ENCODE measurements at regions not wholly inside any gene's neighbourhood (a gene's known extent, or its start where the extent isn't known, plus 50 kb on each side); places are given as distances from the start of the nearest gene placed in this dataset.
"Not testable (repeated sequence)": the region's sequence is repeated elsewhere in the genome, so short reads cannot be mapped to it uniquely, and the experiment has no call there.

DNA sequence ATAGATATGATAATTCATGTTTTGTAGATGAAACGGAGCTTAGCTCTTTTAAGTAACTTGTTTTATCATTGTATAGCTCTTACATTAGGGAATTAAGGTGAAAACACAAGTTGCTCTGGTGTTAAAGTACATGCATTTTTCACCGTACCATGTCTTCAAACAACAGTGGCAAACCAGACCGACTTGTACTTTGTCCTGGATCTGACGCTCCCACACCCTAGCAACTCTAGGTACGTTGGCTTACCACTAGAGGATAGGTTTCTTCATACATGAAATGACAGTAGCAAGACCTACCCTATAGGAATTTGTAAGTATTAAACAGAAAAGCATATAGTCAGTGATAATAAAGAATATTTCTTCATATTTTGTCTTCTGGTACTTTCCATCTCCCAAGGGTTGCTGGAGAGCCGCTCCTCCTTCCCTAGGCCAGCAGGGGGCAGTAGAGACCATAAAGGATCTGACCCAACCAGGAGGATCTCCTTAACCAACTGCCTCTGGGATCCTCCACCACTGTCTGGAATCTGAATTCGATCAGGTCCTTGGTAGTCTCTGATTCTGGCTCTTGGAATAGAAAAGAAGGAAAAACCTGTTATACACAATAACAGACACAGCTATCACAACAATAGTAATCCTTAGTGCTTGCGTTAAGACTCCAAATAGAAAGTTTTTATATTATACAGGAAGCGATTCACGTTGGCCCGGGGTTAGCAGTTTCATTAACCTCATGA is 136.7 kb downstream of the CAVIN4 start:
- DNase-seq (ENCODE audit: low read depth in 2 of 2): peak; percentile 16 to 31

DNA sequence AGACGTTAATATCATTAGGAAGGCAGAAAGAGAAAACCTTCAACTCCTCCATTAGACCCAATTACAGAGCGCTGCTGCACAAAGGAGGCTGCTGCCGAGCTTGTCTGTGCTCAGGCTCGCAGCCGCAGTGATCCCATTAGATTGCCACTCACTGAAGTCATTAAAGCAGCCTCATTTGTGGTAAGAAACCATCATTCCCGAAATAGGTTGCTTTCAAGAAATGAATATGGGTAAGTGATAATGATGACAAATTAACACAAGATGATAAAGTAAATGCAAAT is 137.2 kb downstream of the CAVIN4 start:
- no peak for DNase-seq (ENCODE audit: low read depth in 2 of 2)

DNA sequence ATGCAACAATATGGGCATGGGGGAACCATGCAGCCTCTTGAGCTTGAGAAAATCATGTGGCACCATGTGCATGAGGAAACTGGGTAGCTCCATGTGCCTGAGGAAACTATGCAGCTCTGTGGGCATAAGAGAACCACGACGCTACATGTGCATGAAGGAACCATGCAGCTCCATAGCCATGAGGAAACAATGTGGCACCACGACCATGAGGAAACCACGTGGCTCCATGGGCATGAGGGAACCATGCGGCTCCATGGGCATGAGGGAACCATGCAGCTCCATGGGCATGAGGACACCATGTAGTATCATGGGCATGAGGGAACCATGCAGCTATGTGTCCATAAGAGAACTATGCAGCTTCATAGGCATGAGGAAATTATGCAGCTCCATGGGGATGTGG is 140.8 kb downstream of the CAVIN4 start:
- DNase-seq (ENCODE audit: low read depth in 2 of 2): no peak

DNA sequence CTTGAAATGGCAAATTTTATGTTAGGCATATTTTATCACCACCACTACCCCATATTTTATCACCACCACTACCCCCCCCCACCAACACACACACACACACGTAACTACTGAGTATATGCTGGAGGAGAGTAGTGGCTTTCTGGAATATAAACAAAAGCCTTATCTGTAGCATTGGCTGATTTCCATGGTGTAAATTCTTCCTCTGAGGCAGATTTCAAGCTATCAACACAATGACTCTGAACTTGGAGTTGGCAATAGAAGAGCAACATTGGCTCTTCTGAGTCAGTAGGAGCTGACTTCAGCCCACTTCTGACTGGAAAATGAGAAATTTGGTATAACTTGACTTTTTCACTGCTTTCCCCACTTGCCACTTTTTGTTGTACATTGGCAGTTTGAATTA is 143.0 kb downstream of the CAVIN4 start:
- no peak for DNase-seq (ENCODE audit: low read depth in 2 of 2)

DNA sequence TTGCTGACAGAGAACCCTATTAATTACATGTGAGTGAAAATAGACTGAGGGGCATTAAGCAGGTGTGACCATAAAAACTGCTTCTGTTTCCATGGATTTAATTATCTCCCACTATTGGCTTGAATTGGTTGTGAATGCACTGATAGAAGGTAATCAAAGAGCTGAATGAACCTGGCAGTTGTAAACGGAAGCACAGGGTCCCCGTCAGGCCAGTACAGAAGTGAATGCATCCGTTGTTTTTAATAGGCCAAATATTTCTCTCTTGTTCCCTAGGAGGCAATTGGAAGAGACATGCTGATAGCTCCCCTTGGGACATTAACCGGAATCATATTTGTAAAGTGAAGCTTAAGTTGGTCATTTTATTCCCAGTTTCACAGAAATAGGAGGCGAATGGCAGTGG is 147.0 kb downstream of the CAVIN4 start:
- no peak for DNase-seq (ENCODE audit: low read depth in 2 of 2)

DNA sequence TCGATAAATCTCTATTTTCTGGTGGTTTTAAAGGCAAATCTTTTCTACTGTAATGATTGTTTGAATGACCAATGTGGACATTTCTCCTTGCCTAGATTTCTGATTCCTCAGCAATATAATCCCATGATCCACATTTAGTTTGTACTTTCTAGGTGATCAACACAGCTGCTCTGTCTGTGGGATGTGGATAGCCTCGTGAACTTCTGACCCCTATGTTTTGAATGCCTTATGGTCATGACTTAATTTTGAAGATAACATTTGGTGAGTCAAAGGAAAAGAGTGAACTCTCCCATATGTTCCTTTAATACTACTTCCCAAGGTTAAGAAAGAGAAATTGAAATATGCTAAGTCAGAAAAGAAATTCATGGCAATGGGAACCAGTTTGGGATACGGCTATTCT is 147.5 kb downstream of the CAVIN4 start:
- DNase-seq (ENCODE audit: low read depth in 2 of 2): no peak

DNA sequence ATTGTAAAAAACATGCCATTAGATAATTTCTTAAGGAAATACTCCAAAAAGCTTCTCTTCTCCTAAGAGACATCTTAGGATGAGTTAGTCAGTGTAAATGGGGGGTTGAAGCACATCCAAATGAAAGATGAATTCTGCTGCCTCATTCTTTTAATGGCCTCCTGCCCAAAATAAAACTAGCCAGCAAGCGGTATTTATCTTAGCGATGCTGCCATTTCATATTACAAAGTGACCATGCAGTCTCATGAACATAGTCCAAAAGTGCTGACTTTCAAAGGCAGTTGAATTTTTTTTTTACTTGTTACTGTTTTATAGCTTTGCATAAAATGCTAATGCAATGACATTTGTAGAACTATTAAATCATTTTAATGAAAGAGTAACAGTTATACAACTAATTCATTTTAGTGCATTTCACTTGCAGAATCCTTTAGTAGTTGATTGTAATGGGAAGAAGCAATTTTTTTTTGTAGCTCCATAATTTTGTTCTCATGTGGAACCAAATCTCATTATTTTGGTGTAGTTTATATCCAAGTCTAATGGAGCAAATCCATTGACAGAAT is 151.5 kb downstream of the CAVIN4 start:
- no peak for DNase-seq (ENCODE audit: low read depth in 2 of 2)

DNA sequence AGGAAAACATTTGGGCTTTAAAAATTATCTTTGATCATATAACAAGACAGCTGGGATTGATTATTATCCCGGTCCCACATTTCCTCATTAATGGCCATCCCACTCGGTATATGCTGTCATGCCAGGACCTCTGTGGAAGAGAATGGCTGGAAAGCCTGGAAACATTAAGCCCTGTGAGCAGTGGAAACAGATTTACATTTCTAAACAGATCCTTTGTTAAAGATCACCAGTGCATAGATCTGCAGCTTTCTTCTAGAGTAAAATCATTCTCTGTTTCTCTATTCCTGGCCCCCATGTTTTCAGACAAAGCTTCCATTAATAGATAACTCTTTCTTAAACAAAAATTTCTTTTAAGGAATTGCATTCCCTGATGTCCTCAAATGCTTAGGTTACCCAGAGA is 152.2 kb downstream of the CAVIN4 start:
- no peak for DNase-seq (ENCODE audit: low read depth in 2 of 2)

DNA sequence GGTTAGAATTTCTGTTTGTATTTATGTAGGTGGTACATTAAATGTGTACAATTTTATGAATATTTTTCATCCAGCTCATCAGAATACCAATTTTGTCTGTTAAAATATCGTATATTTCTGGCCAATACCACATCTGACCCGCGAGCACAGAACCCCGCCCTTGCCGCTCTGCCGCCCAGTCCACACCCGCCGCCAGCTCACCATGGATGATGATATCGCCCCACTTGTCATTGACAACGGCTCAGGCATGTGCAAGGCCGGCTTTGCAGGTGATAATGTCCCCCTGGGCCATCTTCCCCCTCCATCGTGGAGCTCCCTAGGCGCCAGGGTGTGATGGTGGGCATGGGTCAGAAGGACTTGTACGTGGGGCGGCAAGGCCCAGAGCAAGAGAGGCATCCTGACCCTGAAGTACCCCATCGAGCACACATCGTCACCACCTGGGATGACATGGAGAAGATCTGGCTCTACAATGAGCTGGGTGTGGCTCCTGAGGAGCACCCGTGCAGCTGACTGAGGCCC is 153.2 kb downstream of the CAVIN4 start:
- DNase-seq (ENCODE audit: low read depth in 2 of 2): no peak

DNA sequence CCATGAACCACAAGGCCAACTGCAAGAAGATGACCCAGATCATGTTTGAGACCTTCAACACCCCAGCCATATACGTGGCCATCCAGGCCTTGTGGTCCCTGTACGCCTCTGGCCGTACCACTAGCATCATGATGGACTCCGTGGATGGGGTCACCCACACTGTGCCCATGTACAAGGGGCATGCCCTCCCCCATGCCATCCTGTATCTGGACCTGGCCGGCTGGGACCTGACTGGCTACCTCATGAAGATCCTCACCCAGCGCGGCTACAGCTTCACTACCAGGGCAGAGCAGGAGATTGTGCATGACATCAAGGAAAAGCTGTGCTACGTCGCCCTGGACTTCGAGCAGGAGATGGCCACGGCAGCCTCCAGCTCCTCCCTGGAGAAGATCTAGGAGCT is 153.7 kb downstream of the CAVIN4 start:
- no peak for DNase-seq (ENCODE audit: low read depth in 2 of 2)

DNA sequence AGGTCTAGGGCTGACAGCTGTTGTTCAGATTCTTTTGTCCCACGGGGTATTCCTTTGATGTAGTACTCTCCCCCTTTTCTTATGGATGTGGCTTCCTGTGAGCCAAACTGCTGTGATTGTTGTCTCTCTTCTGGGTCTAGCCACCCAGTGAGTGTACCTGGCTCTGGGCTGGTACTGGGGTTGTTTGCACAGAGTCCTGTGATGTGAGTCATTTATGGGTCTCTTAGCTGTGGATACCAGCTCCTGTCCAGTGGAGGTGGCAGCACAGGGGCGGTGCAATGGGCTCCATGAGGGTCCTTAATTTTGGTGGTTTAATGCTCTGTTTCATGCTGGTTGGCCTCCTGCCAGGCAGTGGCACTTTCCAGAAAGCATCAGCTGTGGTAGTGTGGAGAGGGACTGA is 161.3 kb downstream of the CAVIN4 start:
- no peak for DNase-seq (ENCODE audit: low read depth in 2 of 2)

DNA sequence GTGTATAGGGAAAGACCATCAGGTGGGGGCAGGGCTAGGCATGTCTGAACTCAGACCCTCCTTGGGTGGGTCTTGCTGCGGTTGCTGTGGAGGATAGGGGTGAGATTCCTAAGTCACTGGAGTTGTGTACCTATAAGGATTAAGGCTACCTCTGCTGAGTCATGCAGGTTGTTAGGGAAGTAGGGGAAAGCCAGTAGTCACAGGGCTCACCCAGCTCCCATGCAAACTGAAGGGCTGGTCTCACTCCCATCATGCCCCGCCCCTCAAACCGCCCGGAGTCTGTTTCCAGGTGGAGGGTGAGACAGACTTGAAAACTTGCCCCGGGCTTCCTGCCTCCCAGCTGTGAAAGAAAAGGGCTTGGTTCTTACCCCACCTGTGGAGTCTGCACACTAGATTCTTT is 161.8 kb downstream of the CAVIN4 start:
- no peak for DNase-seq (ENCODE audit: low read depth in 2 of 2)

DNA sequence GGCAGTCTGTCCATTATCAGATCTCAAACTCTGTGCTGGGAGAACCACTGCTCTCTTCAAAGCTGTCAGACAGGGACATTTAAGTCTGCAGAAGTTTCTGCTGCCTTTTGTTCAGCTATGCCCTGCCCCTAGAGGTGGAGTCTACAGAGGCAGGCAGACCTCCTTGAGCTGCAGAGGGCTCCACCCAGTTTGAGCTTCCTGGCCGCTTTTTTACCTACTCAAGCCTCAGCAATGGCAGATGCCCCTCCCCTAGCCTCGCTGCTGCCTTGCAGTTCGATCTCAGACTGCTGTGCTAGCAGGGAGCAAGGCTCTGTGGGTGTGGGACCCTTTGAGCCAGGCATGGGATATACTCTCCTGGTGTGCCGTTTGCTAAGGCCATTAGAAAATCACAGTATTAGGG is 171.1 kb downstream of the CAVIN4 start:
- DNase-seq (ENCODE audit: low read depth in 2 of 2): not testable (repeated sequence)

DNA sequence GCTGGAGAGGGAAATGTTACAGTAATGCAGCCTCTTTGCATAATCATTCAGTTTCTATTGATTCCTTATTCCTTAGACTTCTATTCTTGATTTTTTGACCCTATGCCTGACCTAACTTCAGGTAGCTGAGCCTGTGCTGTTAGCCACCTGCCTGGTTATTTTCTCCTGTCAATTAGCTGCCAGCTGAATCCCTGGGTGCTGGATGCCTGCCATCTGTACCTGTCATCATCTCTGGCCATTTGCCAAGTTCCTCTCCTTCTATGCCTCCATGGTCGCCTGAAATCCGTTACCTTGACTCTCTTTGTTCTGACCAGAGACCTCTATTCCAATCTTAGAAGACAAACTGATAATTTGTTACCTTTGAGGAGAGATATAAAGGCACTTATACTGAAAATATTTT is 178.3 kb downstream of the CAVIN4 start:
- DNase-seq (ENCODE audit: low read depth in 2 of 2): no peak

DNA sequence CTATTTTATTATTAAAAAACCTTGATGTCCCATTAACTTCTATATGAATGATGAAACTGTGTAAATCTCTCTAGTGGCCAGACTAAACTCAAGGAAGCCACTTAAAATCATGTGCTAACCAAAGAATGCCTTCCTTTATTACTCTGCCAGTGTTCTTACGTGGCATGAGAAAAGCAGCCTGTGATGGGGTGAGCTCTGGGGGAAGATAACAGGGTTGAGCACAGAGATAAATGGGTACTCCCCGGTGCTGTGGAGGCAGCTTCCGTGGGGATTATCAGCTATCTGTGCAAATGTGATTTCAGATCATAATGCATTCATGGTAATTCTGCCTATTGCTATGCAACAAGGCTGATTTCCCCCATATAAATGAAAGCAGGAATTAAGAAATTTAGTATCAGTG is 181.3 kb downstream of the CAVIN4 start:
- no peak for DNase-seq (ENCODE audit: low read depth in 2 of 2)

DNA sequence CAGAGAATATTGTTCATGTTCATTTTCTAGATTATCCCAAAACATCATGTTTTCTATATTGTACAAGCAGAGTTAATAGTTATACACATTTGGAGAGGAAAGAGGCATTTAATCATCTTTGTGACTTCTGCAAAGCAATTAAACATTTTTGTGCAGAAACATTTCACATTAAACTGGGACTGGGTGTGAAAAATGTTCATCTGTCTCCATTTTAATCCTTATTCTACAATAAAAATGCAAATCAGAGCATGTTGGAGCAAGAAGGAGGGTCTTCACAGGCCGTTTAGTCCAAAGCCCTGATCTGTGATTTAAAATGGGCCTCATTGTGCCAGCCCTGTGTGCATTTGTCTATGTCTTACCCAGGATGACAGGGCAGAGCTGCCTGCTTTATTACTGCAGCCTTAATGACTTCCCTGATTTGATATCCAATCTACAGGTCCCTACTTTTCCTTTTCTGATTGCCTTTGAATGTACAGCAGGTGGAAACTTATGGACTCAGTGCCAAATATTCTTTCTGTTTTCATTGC is 183.5 kb downstream of the CAVIN4 start:
- DNase-seq (ENCODE audit: low read depth in 2 of 2): no peak

DNA sequence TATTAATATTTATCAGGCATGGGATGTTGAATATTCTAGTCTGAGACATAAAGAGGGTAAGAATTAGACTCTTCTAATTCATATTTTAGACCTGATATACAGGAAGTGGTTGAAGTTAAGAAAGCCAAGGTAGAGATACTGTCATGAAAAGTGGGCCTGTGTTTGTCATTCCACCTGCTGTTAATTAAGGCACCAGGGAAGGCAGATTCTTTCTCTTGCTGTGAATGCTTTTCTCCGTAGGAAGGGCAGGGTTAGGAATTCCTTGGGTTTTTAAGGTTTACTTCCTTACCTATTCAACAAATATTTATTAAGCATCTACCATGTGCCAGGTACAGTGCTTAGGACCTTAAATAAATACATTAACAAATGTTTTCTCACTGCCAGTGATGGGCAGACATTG is 196.4 kb downstream of the CAVIN4 start:
- no peak for DNase-seq (ENCODE audit: low read depth in 2 of 2)

DNA sequence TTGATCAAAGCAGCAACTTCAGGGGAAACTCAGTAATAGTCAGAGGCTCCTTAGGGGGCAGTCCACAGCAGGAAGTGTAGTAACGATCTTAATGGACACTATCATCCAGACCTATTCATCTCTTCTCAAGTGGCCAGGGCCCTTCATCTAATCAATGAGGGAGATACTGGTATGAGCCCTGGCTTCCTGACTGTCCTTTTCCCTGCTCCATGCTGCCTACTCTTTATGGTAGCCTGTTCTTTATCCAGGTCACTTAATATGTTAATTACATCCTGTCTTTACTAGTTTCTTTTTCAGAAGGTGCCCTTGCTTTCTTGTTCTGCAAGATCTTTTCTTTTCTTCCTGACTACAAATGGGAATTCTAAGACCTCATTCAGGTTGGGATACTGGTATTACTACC is 197.1 kb downstream of the CAVIN4 start:
- DNase-seq (ENCODE audit: low read depth in 2 of 2): no peak

DNA sequence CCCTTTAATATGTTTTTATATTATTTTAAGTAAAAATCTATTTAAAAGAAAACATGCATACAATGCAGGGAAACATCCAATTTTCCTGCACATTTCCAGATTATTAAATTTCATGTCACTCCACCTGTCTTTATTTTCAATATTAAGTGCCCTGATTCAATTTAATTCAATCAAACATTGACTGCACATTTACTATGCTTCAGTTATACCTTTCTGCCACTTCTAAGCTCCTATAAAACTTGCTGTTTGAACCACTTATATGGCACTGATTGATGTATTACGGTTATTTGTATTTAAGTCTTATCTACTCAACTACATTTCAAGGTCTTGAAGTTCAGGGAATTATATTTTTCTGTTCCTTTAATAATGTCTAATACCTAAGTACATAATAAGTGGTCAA is 198.0 kb downstream of the CAVIN4 start:
- no peak for DNase-seq (ENCODE audit: low read depth in 2 of 2)

DNA sequence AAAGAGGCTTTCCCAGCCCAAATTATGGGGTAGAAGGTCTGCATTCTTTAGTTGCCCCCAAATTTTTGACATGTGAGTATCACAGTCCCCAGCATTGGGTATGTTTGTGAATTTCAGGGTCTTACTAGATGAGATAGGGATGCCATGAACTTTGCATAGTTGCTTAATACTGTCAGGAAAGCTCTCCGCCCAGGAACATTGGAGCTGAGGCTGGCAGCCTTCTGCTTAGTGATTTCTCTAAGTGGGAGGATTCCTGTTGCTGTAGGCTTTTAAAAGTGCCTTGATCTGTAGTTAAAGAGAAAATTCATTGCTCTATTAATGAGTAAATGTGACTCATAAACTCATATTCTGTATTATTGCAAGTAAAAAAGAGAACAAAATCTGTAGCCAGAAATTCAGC is 206.9 kb downstream of the CAVIN4 start:
- DNase-seq (ENCODE audit: low read depth in 2 of 2): no peak

DNA sequence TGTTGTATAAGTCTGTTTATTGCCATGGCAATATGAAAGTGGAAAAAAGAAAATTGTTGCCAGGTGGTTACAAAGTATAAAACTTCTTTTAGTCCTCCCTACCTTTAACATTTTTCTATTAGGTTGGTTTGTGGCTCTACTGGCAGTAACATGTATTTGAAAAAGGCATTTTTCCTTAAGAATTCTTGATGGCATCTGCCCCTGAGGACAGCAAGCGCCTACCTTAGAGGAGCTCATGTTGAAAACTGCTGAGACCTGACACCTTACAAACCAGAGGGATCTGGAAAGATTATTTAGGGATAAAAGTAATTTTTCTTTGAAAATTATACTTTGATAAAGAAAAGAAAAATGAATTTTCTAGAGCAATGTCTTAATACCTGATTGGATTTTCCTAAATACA is 208.1 kb downstream of the CAVIN4 start:
- no peak for DNase-seq (ENCODE audit: low read depth in 2 of 2)

DNA sequence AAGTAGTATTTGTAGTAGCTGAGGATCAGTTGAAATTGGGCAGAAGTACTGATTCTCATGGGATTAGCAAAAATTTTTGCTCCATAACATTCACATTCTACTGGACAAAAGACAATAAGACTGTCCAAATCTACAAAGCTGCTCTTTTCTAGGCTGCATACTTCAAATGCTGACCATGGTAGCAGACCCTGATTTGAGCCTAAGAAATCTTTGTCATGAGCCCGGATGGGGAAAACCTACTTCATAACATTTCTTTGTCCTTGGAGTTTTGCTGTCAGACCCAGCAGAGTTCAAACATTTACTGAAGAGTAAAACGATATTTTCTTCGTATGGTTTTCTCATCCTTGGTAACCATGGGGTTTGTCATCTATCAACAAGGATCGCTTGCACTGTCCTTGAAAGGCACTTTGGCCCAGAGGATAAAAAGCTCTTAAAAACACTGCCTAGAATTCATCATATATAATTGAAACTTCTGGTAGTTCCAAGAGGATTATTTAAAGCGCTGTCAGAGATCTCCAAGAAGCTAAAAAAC is 216.9 kb downstream of the CAVIN4 start:
- no peak for DNase-seq (ENCODE audit: low read depth in 2 of 2)

DNA sequence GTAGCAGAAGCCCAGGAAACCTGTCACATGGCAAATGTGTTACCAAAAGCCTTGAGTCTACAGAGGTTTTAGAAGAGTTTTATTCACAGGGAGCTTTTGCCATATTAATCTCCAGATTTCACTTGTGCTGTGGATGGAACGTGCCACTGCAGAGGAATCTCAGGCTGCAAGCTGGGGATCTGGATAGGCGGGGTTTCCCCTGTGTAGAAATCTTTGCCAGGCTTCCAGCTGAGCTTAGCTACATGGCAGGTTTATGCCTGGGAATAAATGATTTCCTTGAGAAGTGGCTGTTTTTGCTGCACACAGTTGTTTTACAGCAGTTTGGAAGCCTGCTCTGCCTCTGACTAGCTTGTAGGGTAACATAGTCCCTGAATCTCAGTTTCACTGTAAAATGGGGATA is 224.6 kb upstream of the PLPPR1 start:
- DNase-seq (ENCODE audit: low read depth in 2 of 2): no peak

DNA sequence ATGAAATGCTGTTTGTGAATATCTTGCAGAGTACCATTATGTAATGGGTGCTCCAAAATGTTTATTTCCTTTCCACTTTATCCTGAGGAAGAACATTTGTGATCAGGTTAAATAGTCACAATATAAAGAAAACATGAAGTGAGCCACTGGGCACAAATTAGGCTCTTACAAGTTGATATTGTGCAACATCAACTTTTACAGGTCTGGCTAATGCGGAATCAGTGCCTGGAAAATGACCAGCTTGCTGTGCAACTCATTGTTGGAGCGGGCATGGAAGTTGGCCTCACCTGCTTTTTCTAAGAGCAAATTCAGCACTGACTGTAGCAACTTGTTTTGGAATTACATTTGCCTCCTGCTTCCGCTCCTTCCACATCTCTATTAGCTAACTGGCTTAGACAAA is 216.9 kb upstream of the PLPPR1 start:
- no peak for DNase-seq (ENCODE audit: low read depth in 2 of 2)
